ENCODE measurements at regions not wholly inside any gene's neighbourhood (a gene's known extent, or its start where the extent isn't known, plus 50 kb on each side); places are given as distances from the start of the nearest gene placed in this dataset.

GRCh38 chr6:118761645-118762044, 110.3 kb upstream of the CEP85L start:
- no peak for DNase-seq (ENCODE audit: low read depth, low spot score)
- no peak overlapping the region for H3K4me3 ChIP-seq (ENCODE audit: low read length)

DNA sequence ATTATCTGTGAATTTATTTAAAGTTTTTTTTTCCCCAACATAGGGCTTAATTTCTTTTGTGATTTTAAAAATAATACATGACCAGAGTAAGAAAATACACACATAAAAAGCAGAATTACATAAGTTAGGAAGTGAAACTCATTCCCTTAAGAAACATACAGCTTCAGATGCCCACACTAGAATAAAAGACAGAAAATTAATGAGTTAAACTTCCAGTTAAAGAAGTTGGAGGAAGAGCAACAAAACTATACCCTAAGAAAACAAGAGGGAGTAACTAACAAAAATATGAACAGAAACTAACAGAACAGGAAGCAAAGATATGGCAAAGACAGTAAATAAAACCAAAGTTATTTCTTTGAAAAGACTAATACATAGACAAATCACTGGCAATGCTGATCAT, 107.6 kb upstream of the CEP85L start:
- no peak for DNase-seq (ENCODE audit: low read depth, low spot score)
- H3K4me3 ChIP-seq (ENCODE audit: low read length) = no peak overlapping the region

DNA sequence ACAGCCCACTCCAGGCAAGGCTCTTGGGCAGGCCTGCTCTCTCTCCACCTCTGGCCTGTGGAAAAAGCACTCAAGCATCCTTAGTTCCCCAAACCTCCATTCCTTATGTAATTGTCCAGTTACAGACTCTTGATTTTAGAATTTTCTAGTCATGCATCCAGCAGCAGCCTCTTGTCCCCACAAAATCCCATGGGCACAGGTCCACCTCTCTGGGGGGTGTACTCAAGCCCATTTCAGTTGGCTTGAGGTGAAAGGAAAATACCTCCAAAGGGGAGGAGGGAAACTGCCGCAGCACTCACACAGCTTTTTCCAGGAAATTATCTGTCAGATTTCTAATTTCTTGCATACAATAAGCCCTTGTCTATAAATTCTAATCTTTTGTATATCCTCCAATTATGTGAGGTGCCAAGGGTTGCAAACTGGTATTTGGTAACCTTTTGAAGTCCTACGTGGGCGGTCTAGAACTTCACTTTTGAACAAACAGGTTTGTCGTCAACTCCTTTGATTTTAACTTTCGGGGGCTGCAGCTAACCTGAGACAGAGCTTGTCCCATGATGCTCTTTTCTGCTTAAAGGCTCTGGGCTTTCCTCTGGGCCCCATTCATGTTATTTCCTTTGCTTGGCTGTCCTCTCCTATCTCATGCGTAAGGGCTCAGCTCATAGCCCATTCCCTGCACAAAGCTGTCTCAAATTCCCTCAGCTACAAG, 104.7 kb upstream of the CEP85L start:
- no peak for DNase-seq (ENCODE audit: low read depth, low spot score)
- no peak overlapping the region for H3K4me3 ChIP-seq (ENCODE audit: low read length)

DNA sequence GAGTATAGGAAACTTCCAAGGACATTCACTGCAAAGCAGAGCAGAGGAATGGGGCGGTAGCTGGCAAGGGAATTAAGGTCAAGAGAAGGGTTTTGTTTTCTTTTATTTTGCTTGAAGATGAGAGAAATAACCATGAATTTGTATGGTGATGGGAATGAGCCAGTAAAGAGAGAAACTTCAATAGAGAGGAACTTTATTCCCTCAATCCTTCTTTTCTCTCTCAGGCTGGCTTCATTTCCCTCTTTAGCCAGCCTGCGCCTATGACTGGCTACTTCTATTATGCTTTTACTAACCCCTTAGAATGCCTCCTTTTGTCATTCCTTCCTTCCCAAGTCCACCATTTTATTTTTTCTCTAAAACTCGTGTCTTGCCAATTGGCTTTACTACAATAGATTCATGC, 101.4 kb upstream of the CEP85L start:
- no peak overlapping the region for H3K4me3 ChIP-seq (ENCODE audit: low read length)
- DNase-seq (ENCODE audit: low read depth, low spot score) = no peak

DNA sequence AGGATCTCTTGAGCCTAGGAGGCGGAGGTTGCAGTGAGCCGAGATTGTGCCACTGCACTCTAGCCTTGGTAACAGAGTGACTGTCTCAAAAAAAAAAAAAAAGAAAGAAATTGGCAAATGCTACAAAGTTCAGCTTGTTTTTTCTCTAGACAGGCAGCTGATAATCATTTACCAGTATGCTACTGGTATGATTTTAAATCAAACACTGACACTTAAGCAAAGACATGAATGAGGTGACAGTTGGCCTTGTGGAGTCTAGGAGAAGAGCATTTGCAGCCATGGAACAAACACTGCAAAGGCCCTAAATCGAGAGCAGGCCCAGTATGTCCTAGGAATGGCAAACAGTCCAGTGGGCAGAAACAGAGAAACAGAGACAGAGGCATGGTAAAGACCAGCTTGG, 99.7 kb upstream of the CEP85L start:
- no peak overlapping the region for H3K4me3 ChIP-seq (ENCODE audit: low read length)
- DNase-seq (ENCODE audit: low read depth, low spot score) = no peak

GRCh38 chr6:118750143-118750542, 98.8 kb upstream of the CEP85L start:
- H3K4me3 ChIP-seq (ENCODE audit: low read length) = no peak overlapping the region
- no peak for DNase-seq (ENCODE audit: low read depth, low spot score)

- H3K4me3 ChIP-seq (ENCODE audit: low read length) = no peak overlapping the region
- DNase-seq (ENCODE audit: low read depth, low spot score) = peak; percentile 50
Measured at GRCh38 chr6:118748311-118749062, 97.1 kb upstream of the CEP85L start.

GRCh38 chr6:118746825-118747174, 95.4 kb upstream of the CEP85L start:
- DNase-seq (ENCODE audit: low read depth, low spot score) = no peak

GRCh38 chr6:118746145-118746824, 94.9 kb upstream of the CEP85L start:
- H3K4me3 ChIP-seq (ENCODE audit: low read length) = no peak overlapping the region
- no peak for DNase-seq (ENCODE audit: low read depth, low spot score)

More at GRCh38 chr6:118746825-118747174, 95.4 kb upstream of the CEP85L start:
- H3K4me3 ChIP-seq (ENCODE audit: low read length) = no peak overlapping the region

- no peak for DNase-seq (ENCODE audit: low read depth, low spot score)
- no peak overlapping the region for H3K4me3 ChIP-seq (ENCODE audit: low read length)
Measured at GRCh38 chr6:118745156-118745555, 93.8 kb upstream of the CEP85L start.

DNA sequence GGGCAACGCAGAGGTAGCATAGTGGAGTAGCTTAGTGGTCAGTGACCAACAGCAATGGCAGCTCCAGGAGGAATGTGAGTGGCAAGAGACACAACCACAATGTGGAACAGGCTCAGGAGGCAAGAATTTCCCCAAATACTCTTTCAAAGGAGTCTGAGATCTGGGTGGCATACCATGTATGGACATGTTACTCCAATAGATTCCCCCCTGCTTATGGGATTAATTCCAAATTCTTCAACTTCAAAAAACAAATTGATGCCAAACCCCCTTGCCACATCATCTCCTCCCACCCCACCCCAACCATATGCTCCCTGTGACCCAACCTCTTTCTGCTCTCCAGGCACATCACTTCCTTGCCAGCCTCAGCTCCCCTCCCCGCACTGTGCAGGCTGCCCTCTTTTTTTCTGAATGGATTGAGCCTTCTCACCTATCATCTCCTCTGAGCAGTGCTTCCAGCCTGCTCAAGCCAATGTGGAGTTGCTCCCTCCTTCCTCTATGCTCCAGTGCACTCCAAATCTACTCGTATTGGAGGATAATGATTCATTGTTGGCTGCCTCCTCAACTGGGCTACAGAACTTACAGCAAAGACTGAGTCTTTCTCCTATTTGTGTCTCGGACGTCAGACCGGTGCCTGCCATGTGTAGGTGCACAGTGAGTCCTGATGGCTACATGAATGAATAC, 93.0 kb upstream of the CEP85L start:
- DNase-seq (ENCODE audit: low read depth, low spot score) = no peak
- H3K4me3 ChIP-seq (ENCODE audit: low read length) = no peak overlapping the region

- DNase-seq (ENCODE audit: low read depth, low spot score) = no peak
Measured at GRCh38 chr6:118743746-118744145, 92.4 kb upstream of the CEP85L start.

DNA sequence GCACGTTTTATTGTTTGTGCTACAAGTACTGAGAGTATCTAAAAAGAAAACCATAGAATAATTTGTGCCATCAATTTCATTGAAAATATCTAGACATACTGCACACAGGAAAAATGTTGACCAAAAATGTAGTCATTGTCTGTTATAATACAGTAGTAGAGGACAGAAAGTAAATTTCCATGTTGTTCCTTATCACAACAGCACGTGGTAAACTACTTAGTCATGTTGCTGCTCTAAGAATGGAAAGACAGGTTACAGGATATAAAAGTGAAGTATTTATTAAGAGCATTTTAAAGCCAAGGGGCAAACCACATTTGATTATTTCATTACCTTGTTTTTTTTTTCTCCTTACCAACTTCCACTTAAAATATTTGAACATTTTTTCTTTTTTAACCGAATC, 89.0 kb upstream of the CEP85L start:
- no peak for DNase-seq (ENCODE audit: low read depth, low spot score)
- H3K4me3 ChIP-seq (ENCODE audit: low read length) = no peak overlapping the region

More at GRCh38 chr6:118743746-118744145, 92.4 kb upstream of the CEP85L start:
- H3K4me3 ChIP-seq (ENCODE audit: low read length) = no peak overlapping the region

GRCh38 chr6:118739696-118740353, 88.4 kb upstream of the CEP85L start:
- peak; percentile 20 for DNase-seq (ENCODE audit: low read depth, low spot score)
- no peak overlapping the region for H3K4me3 ChIP-seq (ENCODE audit: low read length)

GRCh38 chr6:118736440-118736839, 85.0 kb upstream of the CEP85L start:
- DNase-seq (ENCODE audit: low read depth, low spot score) = no peak
- H3K4me3 ChIP-seq (ENCODE audit: low read length) = no peak overlapping the region

DNA sequence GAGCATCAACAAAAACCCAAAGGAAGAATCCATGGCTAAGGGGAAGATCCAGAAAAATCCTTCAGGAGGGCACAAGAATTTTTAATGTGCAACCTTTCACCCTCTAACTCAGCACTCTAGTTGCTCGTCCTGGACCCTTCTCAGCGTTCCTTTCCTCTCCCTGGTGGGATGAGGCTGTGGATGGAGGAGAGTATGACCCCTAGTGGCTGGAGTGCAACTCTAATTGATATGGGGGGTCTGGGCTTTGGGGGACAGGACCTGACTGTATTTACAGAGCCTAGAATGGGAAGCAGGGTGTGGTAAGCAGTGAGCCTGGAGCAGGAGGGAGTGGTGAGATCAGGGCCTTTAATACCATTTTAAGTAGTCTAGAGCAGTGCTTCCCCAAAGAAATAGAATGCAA, 83.9 kb upstream of the CEP85L start:
- no peak for DNase-seq (ENCODE audit: low read depth, low spot score)
- no peak overlapping the region for H3K4me3 ChIP-seq (ENCODE audit: low read length)

GRCh38 chr6:118725944-118726343, 74.6 kb upstream of the CEP85L start:
- DNase-seq (ENCODE audit: low read depth, low spot score) = peak; percentile 86
- no peak overlapping the region for H3K4me3 ChIP-seq (ENCODE audit: low read length)

GRCh38 chr6:118724211-118724610, 72.8 kb upstream of the CEP85L start:
- H3K4me3 ChIP-seq (ENCODE audit: low read length) = no peak overlapping the region
- no peak for DNase-seq (ENCODE audit: low read depth, low spot score)
